ENCODE measurements at regions not wholly inside any gene's neighbourhood (a gene's known extent, or its start where the extent isn't known, plus 50 kb on each side); places are given as distances from the start of the nearest gene placed in this dataset.

DNA sequence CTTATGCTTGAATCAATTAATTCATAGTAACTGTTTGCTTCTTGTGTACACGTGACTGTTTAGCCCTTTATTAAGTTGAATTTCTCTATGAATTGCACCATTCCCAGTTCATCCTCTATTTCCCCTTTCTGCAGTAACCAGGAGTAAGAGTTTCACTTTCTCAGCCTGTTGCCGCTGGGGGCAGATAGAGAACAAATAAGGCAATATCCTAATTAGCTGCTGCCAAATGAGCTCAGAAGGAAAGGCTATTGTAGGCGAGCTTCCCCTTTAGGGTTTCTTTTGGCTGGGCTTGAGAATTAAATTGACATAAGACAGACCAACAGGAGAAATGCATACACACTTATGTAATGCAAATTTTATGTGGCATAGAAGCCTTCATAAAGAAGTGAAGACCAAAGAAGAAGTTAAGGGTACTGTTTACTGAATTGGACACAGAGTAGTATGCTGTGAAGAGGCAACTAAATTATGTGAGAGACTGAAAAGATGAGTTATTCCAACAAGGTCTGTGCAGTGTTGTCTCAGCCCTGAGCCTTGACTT is 1594.7 kb downstream of the TECRL start:
- DNase-seq: no peak

More for the DNA sequence above, 1594.7 kb downstream of the TECRL start:
- H2BK12ac ChIP-seq (ENCODE audit: insufficient read length, low read depth, low read length): no peak overlapping the region
- H3K18ac ChIP-seq (ENCODE audit: insufficient read length, low read depth, low read length): no peak overlapping the region
- H2AFZ ChIP-seq (ENCODE audit: low read length): no peak overlapping the region
- no peak overlapping the region for H2BK120ac ChIP-seq (ENCODE audit: low read depth, low read length, poor library complexity, severe bottlenecking)
- no peak overlapping the region for H3K56ac ChIP-seq (ENCODE audit: insufficient read length, low read depth, low read length)
- H3K27me3 ChIP-seq (ENCODE audit: insufficient read depth, low read length): no peaks in the 10 kb centered on the region
- TF ChIP-seq, protein P1, sequence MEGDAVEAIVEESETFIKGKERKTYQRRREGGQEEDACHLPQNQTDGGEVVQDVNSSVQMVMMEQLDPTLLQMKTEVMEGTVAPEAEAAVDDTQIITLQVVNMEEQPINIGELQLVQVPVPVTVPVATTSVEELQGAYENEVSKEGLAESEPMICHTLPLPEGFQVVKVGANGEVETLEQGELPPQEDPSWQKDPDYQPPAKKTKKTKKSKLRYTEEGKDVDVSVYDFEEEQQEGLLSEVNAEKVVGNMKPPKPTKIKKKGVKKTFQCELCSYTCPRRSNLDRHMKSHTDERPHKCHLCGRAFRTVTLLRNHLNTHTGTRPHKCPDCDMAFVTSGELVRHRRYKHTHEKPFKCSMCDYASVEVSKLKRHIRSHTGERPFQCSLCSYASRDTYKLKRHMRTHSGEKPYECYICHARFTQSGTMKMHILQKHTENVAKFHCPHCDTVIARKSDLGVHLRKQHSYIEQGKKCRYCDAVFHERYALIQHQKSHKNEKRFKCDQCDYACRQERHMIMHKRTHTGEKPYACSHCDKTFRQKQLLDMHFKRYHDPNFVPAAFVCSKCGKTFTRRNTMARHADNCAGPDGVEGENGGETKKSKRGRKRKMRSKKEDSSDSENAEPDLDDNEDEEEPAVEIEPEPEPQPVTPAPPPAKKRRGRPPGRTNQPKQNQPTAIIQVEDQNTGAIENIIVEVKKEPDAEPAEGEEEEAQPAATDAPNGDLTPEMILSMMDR (conservative IDR thresholded peaks at IDR 0.05): peak; percentile 20; the same call in 1 of the 3 replicates
- no peaks in the 10 kb centered on the region for H3K23me2 ChIP-seq (ENCODE audit: insufficient read length, low read depth, low read length, poor library complexity, severe bottlenecking)
- no peaks in the 10 kb centered on the region for H3K27me3 Mint-ChIP-seq (ENCODE audit: low read depth)
- H3K4me1 Mint-ChIP-seq: peaks cover 2 to 5% of the 10 kb centered on the region in 2 experiments; a peak in 3 of 4 replicates
- no peak overlapping the region for H3K4ac ChIP-seq (ENCODE audit: low read depth, low read length)
- no peak overlapping the region for H2AK5ac ChIP-seq (ENCODE audit: insufficient read length, low read length)
- H3K9me3 Mint-ChIP-seq: no peaks in the 10 kb centered on the region
- H3K27ac Mint-ChIP-seq: no peak overlapping the region
- H3K79me1 ChIP-seq (ENCODE audit: insufficient read depth, low read depth, low read length, poor library complexity, severe bottlenecking): no peaks in the 10 kb centered on the region
- H4K8ac ChIP-seq (replicated peaks; ENCODE audit: insufficient read length, low read depth, low read length): no peak overlapping the region
- no peak overlapping the region for H2BK5ac ChIP-seq (ENCODE audit: insufficient read length, low read length)
- H3K4me2 ChIP-seq (ENCODE audit: insufficient read depth, insufficient read length, low read length): no peak overlapping the region
- no peak overlapping the region for H3K14ac ChIP-seq (ENCODE audit: insufficient read depth, low read length)
- no peak overlapping the region for H3T11ph ChIP-seq (ENCODE audit: low read length)
- H3K79me2 ChIP-seq (ENCODE audit: insufficient read depth, low read length): no peaks in the 10 kb centered on the region
- H3K36me3 Mint-ChIP-seq (ENCODE audit: insufficient read depth in 1 of 3, low read depth in 3 of 3): no peaks in the 10 kb centered on the region
- no peak overlapping the region for H3K23ac ChIP-seq (ENCODE audit: insufficient read length, low read depth, low read length)
- no peak overlapping the region for H2BK20ac ChIP-seq (ENCODE audit: low read depth, low read length, poor library complexity, severe bottlenecking)
- no peaks in the 10 kb centered on the region for H3K4me1 ChIP-seq (ENCODE audit: insufficient read depth, low read length)
- no peak overlapping the region for H4K5ac ChIP-seq (ENCODE audit: insufficient read length, low read depth, low read length)
- no peak overlapping the region for H3K27ac ChIP-seq (ENCODE audit: insufficient read length, low read depth, low read length)
- H4K91ac ChIP-seq (ENCODE audit: insufficient read length, low read depth, low read length): no peak overlapping the region
- no peaks in the 10 kb centered on the region for H3K9me3 ChIP-seq (ENCODE audit: control insufficient read depth, low read depth, low read length)
- no peaks in the 10 kb centered on the region for H4K20me1 ChIP-seq (ENCODE audit: control insufficient read depth, insufficient read depth, insufficient read length)
- no peak overlapping the region for H2BK15ac ChIP-seq (ENCODE audit: low read depth, low read length)
- no CpG with 5 or more reads among the region's 3 CpGs for WGBS (ENCODE audit: extremely low coverage, insufficient read length, low lambda C conversion rate)
- H3K4me3 Mint-ChIP-seq: no peak overlapping the region
- no peak overlapping the region for H3K9ac ChIP-seq (ENCODE audit: extremely low read depth, insufficient read length, low read length)

All from H9 (cell line).